Activated naive CD8-positive, alpha-beta T cell treated with anti-CD3 and anti-CD28 coated beads, Interleukin-2, amount 10 ng/mL, durations not matched to agents 7 days and 5 days (primary cell): ENCODE measurements at regions not wholly inside any gene's neighbourhood (a gene's known extent, or its start where the extent isn't known, plus 50 kb on each side); places are given as distances from the start of the nearest gene placed in this dataset.

Source experiments
- ATAC-seq: fragments of 150-1000 bp; cut with Tn5 transposase; one replicate; pipeline ENCODE4 v1.10.0; 2021; ENCODE audit warnings: low read depth, moderate library complexity
- POLR2A ChIA-PET: fragments of 350-600 bp; sonication (Branson Sonifier 250); formaldehyde crosslinking; loops from one replicate; lab custom pipeline; 2021; ENCODE audit warnings: antibody characterized with exemption; lab: Charles Lee
- DNase-seq: peaks from one replicate; pipeline ENCODE4 v3.0.0; 2021
- H3K27ac Mint-ChIP-seq: one replicate; pipeline ENCODE4 v1.8.0; 2022; ENCODE audit warnings: mild to moderate bottlenecking, mixed read lengths
- H3K27me3 Mint-ChIP-seq: one replicate; pipeline ENCODE4 v1.8.0; 2022; ENCODE audit warnings: mild to moderate bottlenecking, moderate library complexity, mixed read lengths
- H3K36me3 Mint-ChIP-seq: one replicate; pipeline ENCODE4 v1.8.0; 2021; ENCODE audit warnings: mild to moderate bottlenecking, mixed read lengths
- H3K4me1 Mint-ChIP-seq: one replicate; pipeline ENCODE4 v1.8.0; 2021; ENCODE audit warnings: mixed read lengths
- H3K4me3 Mint-ChIP-seq: one replicate; pipeline ENCODE4 v1.8.0; 2022; ENCODE audit warnings: mild to moderate bottlenecking, moderate library complexity, mixed read lengths
- H3K9me3 Mint-ChIP-seq: one replicate; pipeline ENCODE4 v1.8.0; 2021; ENCODE audit warnings: mixed read lengths

- peaks cover 11% of the 10 kb centered on the region for H3K36me3 Mint-ChIP-seq
- H3K4me3 Mint-ChIP-seq, result peak overlapping the region; percentile 53
- no peaks in the 10 kb centered on the region for H3K27me3 Mint-ChIP-seq
- peak; percentile 59 for ATAC-seq
- DNase-seq, result no peak
- no peaks in the 10 kb centered on the region for H3K9me3 Mint-ChIP-seq
- peaks cover 54% of the 10 kb centered on the region for H3K4me1 Mint-ChIP-seq
- POLR2A ChIA-PET, result interaction anchor here (1.8 kb wide), 1 partner anchor 18 kb away, joined by 4 read pairs; no protein-coding TSS in a partner anchor
- H3K27ac Mint-ChIP-seq, result peak overlapping the region; percentile 89
Observed at GRCh38 chr1:228810878-228811711, 75.8 kb downstream of the RHOU start.

GRCh38 chr1:228811712-228812305 lies 76.5 kb downstream of the RHOU start:
- Mint-ChIP-seq H3K27ac (peak overlapping the region; percentile 89), H3K9me3 (peaks cover 1% of the 10 kb centered on the region), H3K27me3 (no peaks in the 10 kb centered on the region), H3K4me3 (no peak overlapping the region), H3K36me3 (peaks cover 10% of the 10 kb centered on the region), H3K4me1 (peaks cover 51% of the 10 kb centered on the region)
- POLR2A ChIA-PET, result interaction anchor here (1.8 kb wide), 1 partner anchor 17 kb away, joined by 4 read pairs; no protein-coding TSS in a partner anchor
- ATAC-seq (no peak), DNase-seq (no peak)

DNA sequence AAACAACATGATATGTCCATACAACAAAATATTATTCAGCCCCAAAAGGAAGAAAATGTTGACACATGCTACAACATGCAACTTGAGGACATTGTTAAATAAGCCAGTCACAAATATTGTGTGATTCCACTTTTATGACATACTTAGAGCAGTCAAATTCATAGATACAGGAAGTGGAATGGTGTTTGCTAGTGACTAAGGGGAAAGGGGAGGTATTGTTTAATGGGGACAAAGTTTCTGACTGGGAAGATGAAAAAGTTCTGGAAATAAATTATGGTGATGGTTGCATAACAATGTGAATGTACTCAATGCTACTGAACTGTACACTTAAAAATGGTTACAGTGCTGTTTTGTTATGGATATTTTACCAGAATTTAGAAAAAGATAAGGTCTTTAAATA lies 77.7 kb downstream of the RHOU start:
- H3K4me1 Mint-ChIP-seq, result peaks cover 51% of the 10 kb centered on the region
- H3K27ac Mint-ChIP-seq, result no peak overlapping the region
- DNase-seq (no peak), ATAC-seq (no peak)
- H3K9me3 Mint-ChIP-seq, result peaks cover 1% of the 10 kb centered on the region
- POLR2A ChIA-PET, result no interaction called here
- no peaks in the 10 kb centered on the region for H3K27me3 Mint-ChIP-seq
- H3K4me3 Mint-ChIP-seq, result no peak overlapping the region
- peaks cover 9% of the 10 kb centered on the region for H3K36me3 Mint-ChIP-seq

DNA sequence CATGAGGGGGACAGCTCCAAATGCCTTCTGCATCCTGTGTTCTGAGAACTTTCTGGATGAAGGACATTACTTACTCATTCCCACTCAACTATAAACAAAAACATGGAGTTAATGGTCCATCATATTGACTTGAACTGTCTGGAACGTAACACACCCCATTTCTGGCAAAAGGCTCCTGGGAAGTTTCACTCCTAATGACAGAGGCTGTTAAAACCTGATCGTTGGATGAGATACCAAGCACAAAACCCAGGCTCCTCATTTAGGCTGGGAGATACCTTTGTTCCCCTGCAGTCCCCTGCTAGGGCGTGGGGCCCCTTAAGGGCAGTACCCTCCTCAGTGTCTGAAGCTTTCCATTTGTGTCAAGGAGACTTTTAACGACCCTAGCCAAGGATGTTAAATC lies 78.9 kb downstream of the RHOU start:
- H3K27ac Mint-ChIP-seq, result no peak overlapping the region
- H3K4me1 Mint-ChIP-seq, result peaks cover 40% of the 10 kb centered on the region
- H3K9me3 Mint-ChIP-seq, result peaks cover 1% of the 10 kb centered on the region
- no peak for DNase-seq
- H3K4me3 Mint-ChIP-seq, result no peak overlapping the region
- peaks cover 8% of the 10 kb centered on the region for H3K36me3 Mint-ChIP-seq
- POLR2A ChIA-PET, result no interaction called here
- no peak for ATAC-seq
- H3K27me3 Mint-ChIP-seq, result no peaks in the 10 kb centered on the region

- Mint-ChIP-seq H3K4me1 (peaks cover 7% of the 10 kb centered on the region), H3K27me3 (peaks cover 7% of the 10 kb centered on the region), H3K9me3 (peaks cover 1% of the 10 kb centered on the region), H3K27ac (no peak overlapping the region), H3K4me3 (no peak overlapping the region), H3K36me3 (peaks cover 10% of the 10 kb centered on the region)
- POLR2A ChIA-PET, result interaction anchor here (1.0 kb wide), 1 partner anchor 14 kb away, joined by 3 read pairs; no protein-coding TSS in a partner anchor
- DNase-seq (no peak), ATAC-seq (no peak)
Observed at GRCh38 chr1:228818296-228818695, 83.0 kb downstream of the RHOU start.

GRCh38 chr1:228818928-228819630 lies 83.8 kb downstream of the RHOU start:
- Mint-ChIP-seq H3K9me3 (peaks cover 1% of the 10 kb centered on the region), H3K36me3 (peaks cover 12% of the 10 kb centered on the region), H3K4me1 (peaks cover 5% of the 10 kb centered on the region), H3K27ac (no peak overlapping the region), H3K4me3 (no peak overlapping the region), H3K27me3 (peaks cover 7% of the 10 kb centered on the region)
- ATAC-seq, result no peak
- POLR2A ChIA-PET, result interaction anchor here (1.0 kb wide), 1 partner anchor 14 kb away, joined by 3 read pairs; no protein-coding TSS in a partner anchor
- DNase-seq, result no peak

DNA sequence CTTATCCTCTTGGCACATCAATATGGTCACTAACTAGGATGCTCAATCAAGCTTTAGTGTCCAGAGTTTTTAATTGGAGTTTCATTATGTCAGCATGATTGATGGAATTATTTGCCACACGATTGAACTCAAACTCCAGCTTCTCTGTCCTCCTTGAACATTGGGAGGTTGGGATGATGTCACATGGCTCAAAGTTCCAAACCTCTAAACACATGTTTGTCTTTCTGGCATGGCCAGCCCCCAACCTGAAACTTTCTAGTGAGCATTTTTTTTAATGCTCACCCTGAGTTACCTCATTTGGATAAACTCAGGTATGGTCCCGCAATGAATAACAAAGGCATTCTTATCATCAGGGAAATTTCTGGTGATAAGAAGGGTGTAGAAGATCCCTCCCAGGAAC lies 86.0 kb downstream of the RHOU start:
- Mint-ChIP-seq H3K27ac (no peak overlapping the region), H3K4me3 (no peak overlapping the region), H3K27me3 (peaks cover 11% of the 10 kb centered on the region), H3K4me1 (peaks cover 10% of the 10 kb centered on the region), H3K9me3 (peaks cover 1% of the 10 kb centered on the region), H3K36me3 (peaks cover 15% of the 10 kb centered on the region)
- POLR2A ChIA-PET, result no interaction called here
- ATAC-seq, result no peak
- DNase-seq, result no peak

DNA sequence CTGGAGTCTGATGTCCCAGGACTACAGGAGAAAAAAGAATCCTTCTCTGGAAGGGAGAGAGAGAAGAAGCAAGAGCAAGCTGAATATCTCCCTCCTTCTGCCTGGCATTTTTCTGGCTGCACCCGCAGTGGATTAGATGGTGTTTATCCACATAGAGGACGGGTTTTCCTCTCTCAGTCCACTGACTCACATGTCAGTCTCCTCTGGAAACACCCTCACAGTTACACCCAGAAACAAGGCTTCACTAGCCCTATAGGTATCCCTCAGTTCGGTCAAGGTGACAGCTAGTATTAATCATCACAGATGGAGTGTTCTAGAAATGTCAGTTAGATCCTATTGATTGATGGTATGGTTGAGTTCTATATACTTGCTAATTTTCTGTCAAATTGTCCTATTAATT lies 87.9 kb downstream of the RHOU start:
- peaks cover 11% of the 10 kb centered on the region for H3K27me3 Mint-ChIP-seq

GRCh38 chr1:228824366-228824765 lies 89.1 kb downstream of the RHOU start:
- H3K9me3 Mint-ChIP-seq, result peaks cover under 1% of the 10 kb centered on the region
- H3K36me3 Mint-ChIP-seq, result peaks cover 11% of the 10 kb centered on the region
- POLR2A ChIA-PET, result interaction anchor here (0.6 kb wide), 1 partner anchor 27 kb away, joined by 3 read pairs; no protein-coding TSS in a partner anchor
- ATAC-seq (no peak), DNase-seq (no peak)
- no peak overlapping the region for H3K4me3 Mint-ChIP-seq
- H3K4me1 Mint-ChIP-seq, result peaks cover 30% of the 10 kb centered on the region
- H3K27me3 Mint-ChIP-seq, result peaks cover 11% of the 10 kb centered on the region
- H3K27ac Mint-ChIP-seq, result no peak overlapping the region

More for the DNA sequence above, 87.9 kb downstream of the RHOU start:
- no peaks in the 10 kb centered on the region for H3K9me3 Mint-ChIP-seq
- ATAC-seq (no peak), DNase-seq (no peak)
- peaks cover 23% of the 10 kb centered on the region for H3K4me1 Mint-ChIP-seq
- peaks cover 13% of the 10 kb centered on the region for H3K36me3 Mint-ChIP-seq
- no peak overlapping the region for H3K4me3 Mint-ChIP-seq
- POLR2A ChIA-PET, result no interaction called here
- H3K27ac Mint-ChIP-seq, result no peak overlapping the region

DNA sequence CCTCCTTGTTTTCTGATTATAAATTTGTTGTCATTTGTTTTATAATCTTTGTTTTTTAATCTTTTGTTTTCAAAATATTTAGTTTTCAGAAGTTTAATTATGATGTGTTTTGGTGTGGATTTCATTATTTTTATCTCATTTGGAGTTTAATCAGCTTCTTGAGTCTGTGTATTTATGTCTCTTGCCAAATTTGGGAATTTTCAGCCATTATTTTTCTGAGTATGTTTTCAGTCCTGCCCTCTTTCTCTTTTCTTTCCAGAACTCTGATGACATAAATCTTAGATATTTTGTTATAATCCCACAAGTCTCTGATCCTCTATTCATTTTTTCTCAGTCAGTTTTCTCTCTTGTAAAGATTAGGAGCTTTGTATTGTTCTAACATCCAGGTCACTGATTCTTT lies 89.8 kb downstream of the RHOU start:
- no peak overlapping the region for H3K4me3 Mint-ChIP-seq
- H3K9me3 Mint-ChIP-seq, result peaks cover 1% of the 10 kb centered on the region
- POLR2A ChIA-PET, result no interaction called here
- peaks cover 11% of the 10 kb centered on the region for H3K27me3 Mint-ChIP-seq
- ATAC-seq, result no peak
- H3K4me1 Mint-ChIP-seq, result peaks cover 36% of the 10 kb centered on the region
- no peak overlapping the region for H3K27ac Mint-ChIP-seq
- DNase-seq, result no peak
- H3K36me3 Mint-ChIP-seq, result peaks cover 11% of the 10 kb centered on the region

GRCh38 chr1:228825840-228826484 lies 90.7 kb downstream of the RHOU start:
- ATAC-seq (peak; percentile 44), DNase-seq (no peak)
- H3K36me3 Mint-ChIP-seq, result peaks cover 11% of the 10 kb centered on the region
- peak overlapping the region; percentile 52 for H3K4me3 Mint-ChIP-seq
- peaks cover 1% of the 10 kb centered on the region for H3K9me3 Mint-ChIP-seq
- POLR2A ChIA-PET, result no interaction called here
- H3K27me3 Mint-ChIP-seq, result peaks cover 11% of the 10 kb centered on the region
- H3K4me1 Mint-ChIP-seq, result peaks cover 41% of the 10 kb centered on the region
- peak overlapping the region; percentile 60 for H3K27ac Mint-ChIP-seq

GRCh38 chr1:228827019-228827418 lies 91.7 kb downstream of the RHOU start:
- Mint-ChIP-seq H3K27me3 (peaks cover 11% of the 10 kb centered on the region), H3K36me3 (peaks cover 11% of the 10 kb centered on the region), H3K4me3 (peak overlapping the region; percentile 11), H3K27ac (peak overlapping the region; percentile 66), H3K9me3 (peaks cover 1% of the 10 kb centered on the region), H3K4me1 (peaks cover 49% of the 10 kb centered on the region)
- ATAC-seq (peak; percentile 44), DNase-seq (no peak)
- POLR2A ChIA-PET, result interaction anchor here (0.8 kb wide), 1 partner anchor 91 kb away, joined by 3 read pairs; the partner anchor contains the start of gene RHOU

- Mint-ChIP-seq H3K9me3 (peaks cover 1% of the 10 kb centered on the region), H3K4me3 (no peak overlapping the region), H3K27me3 (peaks cover 6% of the 10 kb centered on the region), H3K36me3 (peaks cover 8% of the 10 kb centered on the region), H3K4me1 (peaks cover 54% of the 10 kb centered on the region), H3K27ac (no peak overlapping the region)
- ATAC-seq (no peak), DNase-seq (no peak)
- POLR2A ChIA-PET, result interaction anchor here (1.6 kb wide), 1 partner anchor 17 kb away, joined by 4 read pairs; no protein-coding TSS in a partner anchor
Observed at GRCh38 chr1:228828151-228828550, 92.9 kb downstream of the RHOU start.
